DMS153 (cell line): ENCODE measurements at regions not wholly inside any gene's neighbourhood (a gene's known extent, or its start where the extent isn't known, plus 50 kb on each side); places are given as distances from the start of the nearest gene placed in this dataset.
"Not testable (repeated sequence)": the region's sequence is repeated elsewhere in the genome, so short reads cannot be mapped to it uniquely, and the experiment has no call there.

Experiments used
- DNase-seq: peaks from one replicate; lab custom pipeline; 2025; lab: John Stamatoyannopoulos, UW

DNA sequence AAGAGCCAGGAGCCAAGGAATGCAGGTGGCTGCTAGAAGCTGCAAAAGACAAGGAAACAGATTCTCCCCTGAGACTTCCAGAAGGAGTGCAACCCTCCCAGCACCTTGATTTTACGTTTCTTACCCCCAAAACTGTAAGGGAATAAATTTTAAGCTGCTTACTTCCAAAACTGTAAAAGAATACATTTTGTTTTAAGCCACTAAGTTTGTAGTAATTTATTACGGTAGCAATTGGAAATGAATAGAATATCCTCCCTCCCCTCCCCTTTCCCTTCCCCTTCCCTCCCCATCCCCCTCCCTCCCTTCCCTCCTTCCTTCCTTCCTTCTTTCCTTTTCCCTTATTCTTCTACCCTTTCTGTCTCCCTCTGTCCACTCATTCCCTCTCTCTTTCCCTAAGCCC lies 203.7 kb upstream of the CFAP20DC start:
- no peak for DNase-seq

DNA sequence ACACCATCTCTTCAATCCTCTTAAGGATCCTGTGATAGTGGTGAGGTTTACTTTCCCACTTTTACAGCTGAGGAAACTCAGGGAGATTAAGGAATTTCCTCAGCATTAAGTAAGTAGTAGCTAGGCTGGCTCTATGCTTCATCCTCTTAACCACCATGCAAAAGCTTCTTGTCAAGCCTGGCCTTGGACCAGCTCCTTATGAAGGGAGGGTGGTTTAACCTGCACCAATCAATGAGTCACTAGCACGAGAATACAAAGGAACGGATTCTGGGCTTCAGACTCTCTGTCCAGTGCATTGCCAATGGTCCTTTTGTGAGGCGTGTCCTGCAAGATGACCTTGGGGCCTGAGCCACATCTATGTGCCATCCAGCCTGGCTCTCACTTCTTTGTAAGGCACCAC lies 202.0 kb upstream of the CFAP20DC start:
- DNase-seq, result no peak

DNA sequence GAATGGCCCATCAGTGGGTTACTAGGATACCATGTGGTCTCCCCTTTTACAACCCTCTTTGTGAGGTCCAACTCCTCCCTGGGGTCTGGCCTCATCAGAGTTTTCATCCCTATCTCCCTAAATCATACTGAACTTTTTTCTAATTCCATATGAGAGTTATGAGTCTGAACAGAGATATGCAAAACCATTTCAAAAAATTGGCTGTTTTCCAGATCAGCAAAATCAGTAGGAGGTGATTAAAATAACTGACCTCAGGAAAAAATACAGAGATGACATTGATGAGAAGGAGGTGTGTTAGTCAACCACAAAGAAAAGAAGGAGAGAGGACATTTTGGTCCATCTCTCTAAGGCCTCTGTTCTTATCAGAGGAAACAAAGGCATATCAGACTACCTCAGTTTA lies 200.8 kb upstream of the CFAP20DC start:
- no peak for DNase-seq

DNA sequence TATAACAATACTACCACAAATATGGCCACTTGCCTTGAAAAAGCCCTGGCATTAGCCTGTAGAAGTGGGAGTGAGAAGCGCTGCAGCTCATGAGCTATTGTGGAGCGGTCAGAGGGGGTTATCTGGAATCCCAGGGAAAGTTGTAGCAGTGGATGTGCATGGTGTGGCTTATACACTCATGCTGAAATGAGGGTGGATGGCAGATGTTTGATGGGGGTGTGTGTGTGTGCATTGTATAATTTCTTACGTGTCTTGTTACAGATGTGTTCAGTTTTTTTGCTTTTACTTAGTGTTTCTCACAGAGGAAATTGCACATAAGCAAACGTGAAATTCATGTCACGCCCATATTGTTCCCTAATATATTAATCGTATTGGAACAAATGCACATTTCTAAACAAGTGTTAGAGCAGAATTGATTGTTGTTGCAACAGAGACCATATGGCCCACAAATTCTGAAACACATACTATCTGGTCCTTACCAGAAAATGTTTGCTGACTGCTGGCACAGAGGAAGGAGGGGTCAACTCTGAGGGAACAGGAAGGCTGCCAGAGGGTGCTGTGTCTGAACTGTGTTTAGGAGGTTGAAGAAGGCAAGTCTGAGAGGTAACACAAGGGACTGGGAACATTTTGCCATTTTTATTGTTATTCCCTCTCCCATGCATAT lies 200.0 kb upstream of the CFAP20DC start:
- no peak for DNase-seq

DNA sequence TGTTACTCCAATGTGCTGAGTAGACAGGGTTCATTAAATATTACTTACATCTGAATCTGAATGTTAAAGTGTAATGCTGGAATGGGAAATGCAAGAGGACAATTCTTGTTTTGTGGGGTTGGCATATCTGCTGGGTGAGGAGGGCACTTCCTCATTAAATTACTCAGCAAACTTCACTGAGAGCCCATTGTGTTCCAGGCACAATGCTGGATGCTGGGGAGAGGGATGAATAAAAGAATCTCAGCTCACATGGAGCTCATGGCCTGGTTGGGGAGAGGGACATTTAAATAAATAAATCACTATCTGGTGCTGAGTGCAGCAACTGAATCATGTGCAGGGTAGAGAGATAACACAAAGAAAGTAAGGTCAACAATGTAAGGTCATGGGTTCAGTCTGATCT lies 199.2 kb upstream of the CFAP20DC start:
- DNase-seq, result no peak

DNA sequence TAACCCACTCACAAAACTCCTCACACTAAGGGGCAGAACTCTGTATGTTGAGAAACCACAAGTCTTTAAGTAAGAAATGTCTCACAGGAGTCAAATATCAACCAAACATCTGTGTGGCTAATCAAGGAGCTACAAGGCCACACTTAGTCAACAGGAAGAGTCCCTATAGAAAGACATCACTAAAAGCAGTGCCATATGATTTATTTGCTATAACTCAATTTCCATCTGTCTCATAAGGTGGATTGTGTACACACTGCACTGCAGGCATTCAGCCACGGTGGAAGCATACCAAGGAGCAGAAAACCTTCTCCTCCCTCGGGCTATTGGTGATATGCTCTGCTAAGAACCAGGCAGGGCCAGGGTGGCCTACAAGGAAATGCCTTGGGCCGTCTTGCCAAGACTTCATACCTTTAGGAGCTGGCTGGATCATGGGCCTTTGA lies 197.6 kb upstream of the CFAP20DC start:
- DNase-seq, result no peak

DNA sequence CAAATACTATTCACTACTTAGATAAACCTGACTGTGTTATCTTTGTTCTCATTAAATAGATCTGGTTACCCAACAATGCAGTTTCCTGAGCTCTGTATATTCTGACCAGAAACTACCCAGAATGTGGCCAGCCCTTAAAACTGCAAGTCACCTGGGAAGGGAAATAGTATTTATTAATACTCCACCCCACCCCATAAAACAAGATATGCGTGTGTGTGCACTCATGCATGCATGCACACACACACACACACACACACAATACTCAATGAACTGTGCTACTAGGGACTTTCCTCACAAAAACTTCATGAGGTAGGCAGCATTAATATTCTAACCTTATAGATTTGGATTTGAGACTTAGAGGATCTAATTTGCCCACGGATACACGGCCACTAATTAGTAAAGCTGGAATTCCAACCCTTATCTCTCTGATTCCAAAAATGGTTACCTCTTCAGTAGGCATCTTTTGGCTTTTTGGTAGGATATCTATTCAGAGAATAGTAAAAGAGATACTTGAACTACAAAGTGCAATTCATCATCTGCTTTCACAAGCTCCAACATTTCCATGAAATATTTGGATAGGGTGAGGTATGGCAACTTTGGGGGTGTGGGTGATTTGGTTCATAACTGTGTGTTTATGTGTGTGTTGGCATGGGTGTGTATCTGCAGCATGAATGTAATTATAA lies 197.0 kb upstream of the CFAP20DC start:
- no peak for DNase-seq

DNA sequence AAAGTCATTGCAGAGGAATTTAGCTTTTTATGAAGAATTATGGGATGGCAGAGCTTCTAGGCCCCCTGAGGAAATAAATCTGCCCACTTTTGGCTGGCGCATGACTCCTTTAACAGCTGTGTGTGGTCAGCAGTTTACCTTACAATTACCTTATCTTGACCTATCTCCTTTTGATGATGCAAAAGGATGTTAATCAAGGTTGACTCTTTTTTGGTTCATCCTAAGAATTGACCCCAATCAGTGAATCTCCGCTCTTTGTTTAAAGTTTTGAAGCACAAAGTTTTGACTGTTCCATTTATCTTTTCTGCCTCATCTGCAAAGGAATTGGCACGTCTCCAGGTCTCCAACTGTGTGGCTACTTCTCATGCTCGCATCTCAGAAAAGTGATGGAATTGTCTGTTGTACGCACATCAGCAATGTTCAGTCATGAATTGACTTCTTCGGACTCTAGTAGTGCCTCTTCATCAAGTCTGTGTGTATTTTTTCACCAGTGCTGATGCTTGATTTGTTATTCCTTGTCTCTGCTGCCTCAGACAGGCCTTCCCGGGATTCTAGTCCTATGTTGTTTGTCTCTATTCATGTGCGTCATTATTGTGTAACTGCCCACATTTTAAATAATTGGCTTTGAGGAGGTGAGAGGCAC lies 196.2 kb upstream of the CFAP20DC start:
- DNase-seq, result no peak

DNA sequence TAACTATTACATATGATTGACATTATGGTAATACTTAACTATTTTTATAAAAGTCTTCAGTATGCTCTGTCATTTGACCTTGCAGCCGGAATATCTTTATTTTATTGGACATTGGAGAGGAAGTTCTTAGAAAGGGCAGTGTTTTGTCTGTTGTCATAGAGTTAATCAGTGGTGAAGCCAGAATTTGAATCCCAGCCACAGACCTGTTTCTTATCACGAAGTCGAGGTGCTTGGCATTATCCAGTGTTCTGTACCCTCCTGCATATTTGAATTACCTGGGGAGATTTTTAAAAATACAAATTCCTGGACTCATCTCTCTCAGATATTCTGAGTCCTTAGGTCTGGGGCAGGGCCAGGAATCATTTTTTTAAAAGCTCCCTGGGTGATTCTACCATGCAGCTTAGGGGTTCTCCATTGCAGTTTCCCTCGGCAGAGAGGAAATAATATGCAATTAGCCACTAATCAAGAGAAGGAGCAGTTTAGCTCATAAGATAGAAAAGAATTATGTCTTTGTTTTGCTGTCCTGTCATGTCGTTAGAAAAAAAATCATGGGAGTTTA lies 195.6 kb upstream of the CFAP20DC start:
- DNase-seq, result no peak

DNA sequence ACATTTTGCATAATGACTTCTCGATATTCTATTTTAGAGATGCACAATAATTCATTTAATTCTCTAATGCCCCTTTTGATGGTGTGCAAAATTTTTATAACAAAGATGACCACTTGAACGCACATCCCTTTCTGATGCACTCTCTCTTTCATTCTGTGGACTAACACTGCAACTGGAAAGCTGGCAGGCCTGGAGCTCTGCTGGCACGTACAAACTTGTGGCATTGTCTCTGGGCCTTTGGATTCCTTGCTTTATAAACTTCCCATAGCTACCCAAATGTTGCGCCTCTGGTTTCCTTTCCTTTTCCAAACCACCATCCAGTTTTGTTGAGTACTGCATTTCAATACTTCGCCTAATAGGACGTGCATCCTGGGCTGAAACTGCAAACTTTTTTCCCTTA lies 194.5 kb upstream of the CFAP20DC start:
- DNase-seq, result no peak

DNA sequence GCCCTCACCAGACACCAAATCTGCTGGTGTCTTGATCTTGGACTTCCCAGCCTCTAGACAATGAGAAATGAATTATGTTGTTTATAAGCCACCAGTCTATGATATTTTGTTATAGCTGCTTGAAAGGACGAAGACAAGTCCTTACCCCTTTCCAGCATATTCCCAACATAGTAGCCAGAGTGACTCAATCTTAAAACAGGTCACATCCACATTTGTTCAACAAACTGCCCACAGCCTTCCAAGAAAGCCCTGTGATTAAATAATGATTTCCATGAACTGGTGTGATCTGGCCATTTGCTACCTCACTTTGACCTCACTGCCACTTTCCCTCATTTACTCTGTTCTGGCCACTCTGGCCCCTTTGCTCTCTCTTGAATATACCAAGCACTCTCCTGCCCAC lies 193.7 kb upstream of the CFAP20DC start:
- no peak for DNase-seq

DNA sequence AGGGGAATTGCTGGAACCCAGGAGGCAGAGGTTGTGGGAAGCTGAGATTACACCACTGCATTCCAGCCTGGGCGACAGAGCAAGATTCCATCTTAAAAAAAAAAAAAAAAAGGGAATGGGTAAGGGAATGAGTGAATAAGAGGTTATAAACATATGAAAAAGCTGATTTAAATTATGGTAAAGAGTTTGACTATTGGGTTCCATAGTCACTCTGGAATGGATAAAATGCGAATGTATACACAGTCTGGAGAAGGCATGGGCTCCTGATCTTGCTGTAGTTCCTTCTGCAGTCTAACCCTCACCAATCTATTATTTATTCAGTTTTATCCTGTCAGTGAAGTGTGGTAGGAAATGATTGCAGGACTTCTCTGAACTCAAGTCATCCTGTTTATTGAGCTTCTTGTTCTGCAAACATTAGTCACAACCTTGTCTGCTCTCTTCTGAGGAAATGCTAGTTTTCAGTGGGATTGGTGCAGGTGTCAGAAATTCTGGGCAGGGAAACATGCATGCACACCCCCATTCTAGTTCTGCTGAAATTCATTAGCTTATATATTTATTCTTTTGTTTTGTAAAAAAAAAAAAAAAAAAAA lies 190.9 kb upstream of the CFAP20DC start:
- no peak for DNase-seq

DNA sequence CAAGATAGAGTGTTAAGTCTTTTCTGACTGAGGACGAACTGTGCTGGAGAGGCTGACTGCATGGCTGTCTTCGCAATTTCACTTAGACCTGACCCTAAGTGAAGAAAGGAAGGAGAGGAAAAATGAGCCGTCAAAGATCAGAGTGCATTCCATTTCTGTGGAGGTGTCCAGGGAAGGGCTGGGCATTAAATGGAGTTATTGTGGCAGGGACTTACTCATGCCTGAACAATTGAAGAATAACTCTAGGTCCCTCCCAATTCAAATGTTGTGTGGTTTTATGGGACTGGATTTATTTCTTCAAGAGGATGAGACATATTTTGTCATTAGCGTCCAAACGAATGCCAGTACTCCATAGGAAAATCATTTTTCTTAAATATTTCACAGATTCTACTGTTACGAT lies 187.3 kb upstream of the CFAP20DC start:
- no peak for DNase-seq

DNA sequence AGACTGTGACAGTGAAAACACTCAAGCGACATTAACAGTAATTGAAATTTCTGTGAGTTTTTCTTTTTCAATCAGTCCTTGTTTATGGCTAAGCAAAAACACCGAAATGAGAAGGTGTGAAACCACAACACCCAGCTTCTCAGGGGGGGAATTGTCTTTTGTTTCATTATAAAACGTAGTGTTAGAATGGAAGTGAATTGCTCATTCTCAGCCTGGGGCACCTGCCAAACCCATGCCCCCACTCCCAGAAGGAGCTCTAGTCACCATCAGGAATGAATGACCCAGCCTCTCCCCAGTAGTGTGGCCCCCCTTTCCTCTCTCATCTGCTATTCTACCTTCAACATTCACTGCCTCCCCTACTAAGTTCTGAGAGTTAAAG lies 185.8 kb upstream of the CFAP20DC start:
- no peak for DNase-seq

DNA sequence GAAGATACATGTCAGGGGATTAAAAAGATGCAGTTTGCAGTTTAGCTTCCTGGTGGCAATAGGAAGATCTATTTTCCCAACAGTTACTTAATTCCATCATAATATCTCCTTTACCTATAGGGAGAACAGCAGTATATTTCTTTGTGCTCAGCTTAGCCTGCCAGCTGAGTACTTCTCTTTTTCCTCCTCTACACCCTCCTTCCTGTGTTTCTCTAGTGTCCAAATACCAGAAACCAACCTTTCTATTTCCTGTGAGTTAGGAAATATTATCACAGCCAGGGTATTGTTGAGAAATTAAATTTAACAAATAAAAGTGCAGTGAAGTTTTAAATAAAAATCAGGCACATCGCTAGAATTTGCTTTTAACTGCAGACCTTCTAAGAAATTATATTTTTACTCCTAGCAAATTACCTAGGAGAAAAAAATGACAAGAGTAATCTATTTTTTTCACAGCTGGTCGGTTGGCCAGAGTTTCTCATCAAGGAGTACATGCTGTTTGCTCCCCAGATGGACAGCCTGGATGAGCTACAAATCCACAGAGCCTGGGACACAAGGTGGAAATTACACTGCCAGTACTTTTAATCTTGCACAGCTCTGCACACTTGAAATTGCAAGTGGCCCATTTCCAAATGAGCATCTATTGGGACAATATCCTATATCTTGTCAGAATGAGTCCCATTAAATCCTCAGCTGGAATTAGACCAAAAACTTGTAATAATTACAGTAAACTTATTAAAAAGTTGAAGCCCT lies 185.2 kb upstream of the CFAP20DC start:
- DNase-seq, result no peak

DNA sequence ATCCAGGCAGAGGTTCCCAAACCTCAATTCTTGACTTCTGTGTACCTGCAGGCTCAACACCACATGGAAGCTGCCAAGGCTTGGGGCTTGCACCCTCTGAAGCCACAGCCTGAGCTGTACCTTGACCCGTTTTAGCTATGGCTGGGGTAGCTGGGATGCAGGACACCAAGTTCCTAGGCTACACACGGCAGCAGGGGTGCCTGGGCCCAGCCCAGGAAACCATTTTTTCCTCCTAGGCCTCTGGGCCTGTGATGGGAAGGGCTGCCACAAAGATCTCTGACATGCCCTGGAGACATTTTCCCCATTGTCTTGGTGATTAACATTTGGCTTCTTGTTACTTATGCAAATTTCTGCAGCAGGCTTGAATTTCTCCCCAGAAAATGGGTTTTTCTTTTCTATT lies 180.6 kb upstream of the CFAP20DC start:
- not testable (repeated sequence) for DNase-seq

DNA sequence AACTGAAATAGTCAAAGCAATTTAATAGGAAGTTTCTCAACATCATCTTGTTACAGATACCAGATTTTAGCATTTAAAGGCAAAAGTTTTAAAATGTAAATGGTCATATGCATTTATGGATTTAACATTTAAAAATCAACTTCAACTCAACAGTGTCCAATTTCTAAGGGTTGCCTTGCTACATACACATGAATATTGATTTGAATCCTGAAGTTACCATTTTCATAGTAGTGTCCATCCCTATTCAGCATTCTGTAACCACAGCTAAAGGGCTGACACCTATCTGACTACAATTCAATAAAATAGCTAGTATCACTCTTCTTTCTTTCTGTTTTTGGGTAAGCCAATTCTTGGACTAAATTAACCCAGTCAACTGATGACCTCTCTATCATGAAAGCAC lies 164.0 kb upstream of the CFAP20DC start:
- DNase-seq, result no peak

DNA sequence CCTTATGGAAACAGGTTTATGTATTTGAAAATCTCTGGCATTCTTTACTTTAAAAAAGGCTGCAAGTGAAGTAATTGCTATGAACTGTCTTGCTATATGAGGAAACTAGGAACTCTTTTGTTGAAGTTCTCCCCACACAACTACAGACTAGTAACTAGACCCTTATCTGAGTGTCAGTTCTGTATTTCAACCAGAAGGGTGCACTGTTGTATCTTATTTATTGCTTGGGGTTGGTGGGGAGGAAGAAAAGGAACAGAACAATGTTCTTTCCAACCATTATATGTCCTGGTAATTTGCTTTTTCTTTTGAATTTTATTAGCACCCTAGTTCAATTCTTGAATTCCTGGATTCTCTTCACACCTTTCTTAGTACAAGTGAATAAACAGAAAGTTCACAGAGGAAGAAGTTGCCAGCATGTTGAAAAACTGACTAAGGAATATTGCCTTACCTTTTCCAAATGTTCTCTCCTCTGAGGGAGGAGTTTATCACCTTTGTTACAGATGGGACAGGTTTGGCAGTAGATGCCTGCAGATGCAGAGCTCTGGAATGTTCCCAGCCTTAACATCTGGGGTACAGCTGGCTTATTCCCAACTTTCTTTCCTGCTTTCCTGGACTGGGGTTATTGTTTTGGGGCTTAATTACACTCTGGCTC lies 162.4 kb upstream of the CFAP20DC start:
- no peak for DNase-seq

DNA sequence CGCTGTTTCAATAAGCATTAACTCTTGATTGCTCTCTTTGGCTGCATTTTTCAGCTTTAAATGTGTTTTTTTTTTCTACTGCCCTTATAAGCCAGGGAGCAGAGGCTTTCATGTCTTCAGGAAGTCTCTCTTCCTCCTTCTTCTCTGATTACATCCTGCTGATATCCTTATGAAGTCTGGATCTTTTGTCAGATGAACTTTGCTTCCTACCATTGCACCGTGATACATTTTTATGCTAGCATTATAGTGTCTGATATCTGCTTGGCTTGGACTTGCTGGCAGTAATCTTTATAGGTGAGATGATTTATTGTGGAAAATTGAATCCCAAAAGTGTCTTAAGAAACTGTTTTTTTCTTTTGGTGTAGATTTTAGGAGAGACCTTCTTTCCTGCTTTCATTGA lies 160.4 kb upstream of the CFAP20DC start:
- DNase-seq, result no peak

DNA sequence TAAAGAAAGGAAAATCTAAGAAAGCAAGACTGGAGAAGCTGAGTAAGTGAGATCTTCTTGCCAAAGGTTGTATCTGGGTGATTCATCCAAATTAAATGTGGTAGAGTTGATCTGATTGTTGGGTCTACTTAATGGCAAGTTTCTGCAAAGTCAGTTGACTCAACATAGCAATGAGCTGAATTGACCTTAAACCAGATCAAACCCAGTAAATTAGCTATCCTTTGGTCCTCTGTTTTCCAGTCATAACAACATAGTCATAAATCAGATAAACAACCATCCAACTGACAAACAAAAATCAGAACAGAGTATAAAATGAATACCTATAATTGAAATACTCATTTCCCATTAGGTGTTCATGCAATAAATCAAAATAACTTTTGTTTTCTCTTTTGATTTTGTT lies 142.6 kb upstream of the CFAP20DC start:
- no peak for DNase-seq

DNA sequence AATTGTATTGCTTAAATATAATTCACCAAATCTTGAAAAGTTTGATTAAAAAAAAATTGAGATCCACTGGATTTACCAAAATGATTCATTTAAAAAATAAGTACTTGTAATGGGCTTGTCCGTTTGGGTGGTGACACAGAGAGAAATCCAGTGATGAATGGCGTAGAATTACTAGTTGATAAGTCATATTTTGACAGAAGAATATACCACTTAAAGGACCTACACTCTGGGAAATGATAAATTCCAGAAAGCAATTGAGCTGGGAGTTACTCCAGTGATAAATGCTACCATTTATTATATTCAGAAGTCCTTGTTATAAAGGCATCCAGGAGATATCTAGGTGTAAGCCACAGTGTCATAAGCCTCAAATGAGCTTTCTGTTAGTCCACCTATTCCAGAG lies 141.8 kb upstream of the CFAP20DC start:
- no peak for DNase-seq

DNA sequence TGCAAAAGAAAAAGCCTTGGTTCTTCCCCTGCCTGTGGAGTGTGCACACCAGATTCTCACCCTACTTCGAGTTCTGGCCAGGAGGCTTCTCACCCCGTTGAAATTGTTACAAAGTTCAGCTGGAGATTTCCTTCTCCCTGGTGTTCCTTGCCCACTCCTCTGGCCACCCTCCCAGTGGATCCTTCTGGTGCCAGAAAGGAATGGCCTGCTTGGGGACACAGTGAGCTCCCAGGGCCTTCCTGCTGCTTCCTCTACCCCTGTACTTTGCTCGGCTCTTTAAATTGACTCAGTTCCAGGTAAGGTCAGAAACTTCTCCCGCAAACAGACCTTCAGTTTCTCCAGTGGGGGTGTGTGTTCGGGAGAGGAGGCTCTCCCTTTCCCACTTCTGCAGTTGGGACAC lies 140.1 kb upstream of the CFAP20DC start:
- no peak for DNase-seq
